ENCODE measurements at regions not wholly inside any gene's neighbourhood (a gene's known extent, or its start where the extent isn't known, plus 50 kb on each side); places are given as distances from the start of the nearest gene placed in this dataset.

GRCh38 chr2:104698276-104698675 lies 155.6 kb upstream of the POU3F3 start:
- H3K4me3 Mint-ChIP-seq = no peak overlapping the region
- no peak overlapping the region for H3K27ac Mint-ChIP-seq
- H3K36me3 Mint-ChIP-seq = no peaks in the 10 kb centered on the region
- H3K9me3 Mint-ChIP-seq = no peaks in the 10 kb centered on the region
- no peaks in the 10 kb centered on the region for H3K4me1 Mint-ChIP-seq
- H3K27me3 Mint-ChIP-seq = peaks cover 5% of the 10 kb centered on the region

- Mint-ChIP-seq H3K9me3 (no peaks in the 10 kb centered on the region), H3K36me3 (no peaks in the 10 kb centered on the region), H3K27me3 (peaks cover 5% of the 10 kb centered on the region), H3K4me1 (no peaks in the 10 kb centered on the region), H3K4me3 (no peak overlapping the region), H3K27ac (no peak overlapping the region)
Observed at GRCh38 chr2:104701411-104701911, 152.5 kb upstream of the POU3F3 start.

- H3K36me3 Mint-ChIP-seq = no peaks in the 10 kb centered on the region
- no peak overlapping the region for H3K27ac Mint-ChIP-seq
- H3K4me3 Mint-ChIP-seq = no peak overlapping the region
- no peaks in the 10 kb centered on the region for H3K4me1 Mint-ChIP-seq
- no peaks in the 10 kb centered on the region for H3K9me3 Mint-ChIP-seq
- H3K27me3 Mint-ChIP-seq = peaks cover 4% of the 10 kb centered on the region
Observed at GRCh38 chr2:104702031-104702850, 151.7 kb upstream of the POU3F3 start.

DNA sequence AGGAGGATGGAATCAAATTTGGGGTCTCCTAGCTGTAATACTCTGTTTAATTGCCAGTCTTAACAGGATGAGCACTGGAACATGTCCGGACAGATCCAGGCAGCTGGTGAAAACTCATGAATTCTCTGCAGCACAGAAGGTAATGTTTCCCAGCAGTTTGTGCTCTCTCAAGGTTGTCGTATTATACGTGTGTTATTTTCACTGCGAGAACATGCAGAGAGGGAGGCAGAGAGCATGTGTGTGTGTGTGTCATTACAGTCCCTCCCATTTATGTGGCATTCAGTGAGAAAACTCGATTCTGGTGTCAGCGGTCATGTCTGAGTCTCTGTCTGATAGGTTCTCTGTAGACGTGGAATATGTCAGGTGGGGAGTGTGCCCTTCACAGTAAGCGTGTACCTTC lies 150.2 kb upstream of the POU3F3 start:
- Mint-ChIP-seq H3K4me1 (no peaks in the 10 kb centered on the region), H3K9me3 (no peaks in the 10 kb centered on the region), H3K27me3 (peaks cover 4% of the 10 kb centered on the region), H3K27ac (no peak overlapping the region), H3K4me3 (no peak overlapping the region), H3K36me3 (no peaks in the 10 kb centered on the region)

- H3K27me3 Mint-ChIP-seq = peaks cover 4% of the 10 kb centered on the region
- no peak overlapping the region for H3K4me3 Mint-ChIP-seq
- no peak overlapping the region for H3K27ac Mint-ChIP-seq
- H3K36me3 Mint-ChIP-seq = no peaks in the 10 kb centered on the region
- no peaks in the 10 kb centered on the region for H3K9me3 Mint-ChIP-seq
- no peaks in the 10 kb centered on the region for H3K4me1 Mint-ChIP-seq
Observed at GRCh38 chr2:104704496-104705245, 149.2 kb upstream of the POU3F3 start.

- Mint-ChIP-seq H3K4me3 (no peak overlapping the region), H3K4me1 (no peaks in the 10 kb centered on the region), H3K27me3 (peaks cover 1% of the 10 kb centered on the region), H3K36me3 (no peaks in the 10 kb centered on the region), H3K9me3 (no peaks in the 10 kb centered on the region), H3K27ac (no peak overlapping the region)
Observed at GRCh38 chr2:104707056-104707455, 146.9 kb upstream of the POU3F3 start.

GRCh38 chr2:104708967-104709366 lies 144.9 kb upstream of the POU3F3 start:
- no peaks in the 10 kb centered on the region for H3K36me3 Mint-ChIP-seq
- H3K27me3 Mint-ChIP-seq = no peaks in the 10 kb centered on the region
- H3K4me3 Mint-ChIP-seq = no peak overlapping the region
- no peaks in the 10 kb centered on the region for H3K9me3 Mint-ChIP-seq
- H3K27ac Mint-ChIP-seq = no peak overlapping the region
- H3K4me1 Mint-ChIP-seq = no peaks in the 10 kb centered on the region

DNA sequence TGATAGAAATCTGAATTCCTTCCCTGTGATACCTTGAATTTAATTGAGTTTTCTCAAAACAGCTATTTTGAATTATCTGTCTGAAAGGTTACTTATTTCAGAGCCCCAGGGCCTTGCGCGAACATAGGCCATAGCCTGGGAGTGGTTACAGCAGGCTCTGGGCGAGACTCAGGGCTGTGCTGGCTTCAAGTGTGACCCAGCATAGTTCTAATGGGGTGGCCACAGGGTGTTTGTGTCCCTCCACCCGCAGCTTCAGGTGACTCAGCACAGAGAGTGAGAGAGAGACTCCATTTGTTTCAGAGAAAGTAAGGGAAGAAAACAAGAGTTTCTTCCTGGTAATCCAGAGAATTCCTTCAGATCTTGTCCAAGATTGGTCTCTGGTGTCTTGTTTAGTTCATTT lies 137.9 kb upstream of the POU3F3 start:
- H3K4me3 Mint-ChIP-seq = no peak overlapping the region
- no peak overlapping the region for H3K27ac Mint-ChIP-seq
- peaks cover 4% of the 10 kb centered on the region for H3K27me3 Mint-ChIP-seq
- no peaks in the 10 kb centered on the region for H3K36me3 Mint-ChIP-seq
- H3K9me3 Mint-ChIP-seq = no peaks in the 10 kb centered on the region
- no peaks in the 10 kb centered on the region for H3K4me1 Mint-ChIP-seq

DNA sequence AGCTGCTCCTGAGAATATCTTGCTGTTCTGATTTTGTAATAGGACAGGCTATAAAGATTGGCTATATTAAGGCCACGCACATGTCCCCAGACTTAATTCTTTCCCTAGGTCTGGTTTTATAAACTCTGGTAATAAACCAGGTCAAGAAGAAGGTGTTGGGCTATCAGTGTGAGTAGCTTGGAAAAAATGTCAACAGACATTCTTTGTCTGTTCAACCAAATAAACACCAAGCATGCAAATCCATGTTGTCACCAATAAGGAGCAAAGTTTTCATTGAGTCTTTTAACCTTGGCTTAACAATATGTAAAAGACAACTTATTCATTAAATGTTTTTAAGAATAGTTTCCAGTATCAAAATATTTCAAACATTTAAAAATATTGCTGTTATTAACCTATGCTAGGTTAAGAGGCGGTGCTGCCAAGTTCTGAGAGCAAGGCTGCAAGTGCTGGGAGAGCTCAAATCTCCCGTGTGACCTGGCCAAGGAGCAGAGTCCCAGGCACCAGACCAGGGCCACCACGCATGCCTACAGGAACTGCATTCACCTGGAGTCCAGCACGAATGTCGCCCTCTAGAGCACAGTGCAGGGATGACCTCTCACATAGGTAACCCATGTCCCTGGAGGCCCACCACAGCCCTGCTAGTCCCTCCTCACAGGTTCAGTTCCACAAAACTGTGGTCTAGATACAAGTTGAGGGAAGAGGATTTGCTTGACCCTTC lies 120.5 kb upstream of the POU3F3 start:
- no peak overlapping the region for H3K27ac Mint-ChIP-seq
- no peak overlapping the region for H3K4me3 Mint-ChIP-seq
- peaks cover 4% of the 10 kb centered on the region for H3K27me3 Mint-ChIP-seq
- no peaks in the 10 kb centered on the region for H3K36me3 Mint-ChIP-seq
- H3K4me1 Mint-ChIP-seq = peaks cover 7% of the 10 kb centered on the region
- H3K9me3 Mint-ChIP-seq = peaks cover 7% of the 10 kb centered on the region

- H3K9me3 Mint-ChIP-seq = peaks cover 7% of the 10 kb centered on the region
- H3K4me3 Mint-ChIP-seq = no peak overlapping the region
- H3K4me1 Mint-ChIP-seq = peaks cover 7% of the 10 kb centered on the region
- H3K36me3 Mint-ChIP-seq = no peaks in the 10 kb centered on the region
- H3K27ac Mint-ChIP-seq = no peak overlapping the region
- H3K27me3 Mint-ChIP-seq = peaks cover 4% of the 10 kb centered on the region
Observed at GRCh38 chr2:104734937-104735586, 118.9 kb upstream of the POU3F3 start.

DNA sequence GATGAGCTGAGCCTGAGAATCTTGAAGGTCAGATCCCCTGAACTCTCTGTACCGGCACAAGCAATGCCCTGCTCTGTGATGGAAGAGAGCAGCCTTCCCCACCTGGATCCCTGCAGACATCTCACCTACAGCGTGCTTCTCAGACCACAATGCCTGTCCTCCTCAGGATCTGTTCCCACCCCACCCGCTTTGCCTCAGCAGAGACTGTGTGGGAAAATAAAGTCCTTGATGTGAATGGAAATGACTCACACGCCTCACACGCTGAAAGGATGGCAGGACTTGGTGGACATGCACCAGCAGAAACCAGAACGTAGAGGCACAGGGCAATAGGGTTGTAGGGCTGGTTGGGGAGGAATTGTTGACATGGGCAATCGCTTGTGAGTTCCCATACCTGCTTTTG lies 117.9 kb upstream of the POU3F3 start:
- Mint-ChIP-seq H3K27ac (no peak overlapping the region), H3K4me1 (peaks cover 7% of the 10 kb centered on the region), H3K36me3 (no peaks in the 10 kb centered on the region), H3K4me3 (no peak overlapping the region), H3K27me3 (peaks cover 4% of the 10 kb centered on the region), H3K9me3 (peaks cover 7% of the 10 kb centered on the region)

DNA sequence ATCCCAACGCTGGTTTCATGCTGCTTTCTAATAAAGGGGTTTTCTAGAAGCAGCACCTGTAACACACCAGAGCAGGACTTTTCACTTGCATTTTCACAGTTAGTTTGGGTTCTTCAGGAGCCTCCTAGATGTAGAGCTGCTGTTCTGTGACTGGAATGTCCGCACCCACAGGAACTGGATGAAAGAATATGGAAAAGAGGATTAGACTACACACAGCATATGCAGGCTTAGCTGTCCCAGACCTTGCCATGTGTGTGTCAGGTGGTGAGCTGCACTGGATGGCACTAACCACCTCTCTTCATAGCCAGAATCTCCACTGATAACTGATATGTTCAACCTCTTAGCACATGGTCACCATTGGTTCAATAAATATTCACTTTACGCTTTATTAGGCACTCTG lies 112.1 kb upstream of the POU3F3 start:
- H3K27me3 Mint-ChIP-seq = no peaks in the 10 kb centered on the region
- no peaks in the 10 kb centered on the region for H3K4me1 Mint-ChIP-seq
- H3K36me3 Mint-ChIP-seq = no peaks in the 10 kb centered on the region
- H3K9me3 Mint-ChIP-seq = no peaks in the 10 kb centered on the region
- no peak overlapping the region for H3K4me3 Mint-ChIP-seq
- no peak overlapping the region for H3K27ac Mint-ChIP-seq

- Mint-ChIP-seq H3K27ac (no peak overlapping the region), H3K27me3 (peaks cover 1% of the 10 kb centered on the region), H3K4me1 (no peaks in the 10 kb centered on the region), H3K9me3 (no peaks in the 10 kb centered on the region), H3K4me3 (no peak overlapping the region), H3K36me3 (no peaks in the 10 kb centered on the region)
Observed at GRCh38 chr2:104744537-104744936, 109.4 kb upstream of the POU3F3 start.

GRCh38 chr2:104745846-104746245 lies 108.1 kb upstream of the POU3F3 start:
- H3K4me1 Mint-ChIP-seq = no peaks in the 10 kb centered on the region

DNA sequence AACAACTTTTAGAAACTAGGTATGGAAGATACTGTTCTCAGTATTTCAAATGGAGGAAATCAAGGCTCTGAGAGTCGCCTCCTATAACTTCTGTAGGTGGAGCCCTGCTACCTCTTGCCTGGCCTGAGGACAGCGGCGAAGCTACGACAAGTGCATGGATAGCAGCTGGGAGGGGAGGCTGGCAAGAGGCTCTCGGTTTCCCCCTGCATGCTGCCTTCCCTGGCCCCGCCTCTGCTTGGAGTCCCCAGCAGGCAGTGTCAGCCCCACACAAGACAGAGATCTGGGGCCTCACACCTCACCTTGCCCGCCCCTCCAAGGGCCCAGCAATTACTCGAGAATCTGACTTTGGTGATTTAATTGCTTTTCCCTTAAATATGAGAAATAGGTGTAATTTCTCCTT lies 107.6 kb upstream of the POU3F3 start:
- Mint-ChIP-seq H3K4me1 (no peaks in the 10 kb centered on the region), H3K9me3 (no peaks in the 10 kb centered on the region), H3K27ac (no peak overlapping the region)

More at GRCh38 chr2:104745846-104746245, 108.1 kb upstream of the POU3F3 start:
- H3K36me3 Mint-ChIP-seq = no peaks in the 10 kb centered on the region
- peaks cover 1% of the 10 kb centered on the region for H3K27me3 Mint-ChIP-seq
- H3K4me3 Mint-ChIP-seq = no peak overlapping the region
- no peak overlapping the region for H3K27ac Mint-ChIP-seq
- no peaks in the 10 kb centered on the region for H3K9me3 Mint-ChIP-seq

More for the DNA sequence above, 107.6 kb upstream of the POU3F3 start:
- Mint-ChIP-seq H3K4me3 (no peak overlapping the region), H3K36me3 (no peaks in the 10 kb centered on the region), H3K27me3 (peaks cover 1% of the 10 kb centered on the region)

All from activated naive CD4-positive, alpha-beta T cell treated with anti-CD3 and anti-CD28 coated beads, Interleukin-2, amount 50 U/mL, for 24 hours (primary cell).